GM19468 (cell line): ENCODE measurements at regions not wholly inside any gene's neighbourhood (a gene's known extent, or its start where the extent isn't known, plus 50 kb on each side); places are given as distances from the start of the nearest gene placed in this dataset.
"Not testable (repeated sequence)": the region's sequence is repeated elsewhere in the genome, so short reads cannot be mapped to it uniquely, and the experiment has no call there.

Source experiments
- ATAC-seq: cut with Tn5 transposase; IDR thresholded peaks from one replicate; pipeline ENCODE4 v1.9.1; 2021; ENCODE audit warnings: mild to moderate bottlenecking, moderate library complexity, moderate number of reproducible peaks; ENCODE audit not compliant: unreplicated experiment; ENCODE audit errors: extremely low read depth

DNA sequence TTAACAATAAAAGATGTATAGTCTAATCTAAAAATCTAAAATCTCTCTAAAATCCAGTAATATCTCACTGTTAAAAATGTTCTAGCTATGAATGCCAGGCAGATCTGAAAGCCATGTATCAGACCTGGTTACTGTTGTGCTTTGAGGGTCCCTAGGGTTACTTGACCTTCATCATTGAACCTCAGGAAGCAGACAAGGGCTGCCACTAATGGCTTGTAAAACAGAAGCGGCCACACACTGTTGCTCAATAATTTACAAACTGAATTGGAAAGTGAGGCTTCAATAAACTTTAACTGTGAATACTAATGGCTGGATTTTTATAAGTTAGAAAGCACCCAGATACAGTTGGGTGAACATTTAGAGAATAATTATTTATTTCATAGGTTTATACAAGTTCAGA, 198.0 kb upstream of the RPS23 start:
- ATAC-seq = no peak

DNA sequence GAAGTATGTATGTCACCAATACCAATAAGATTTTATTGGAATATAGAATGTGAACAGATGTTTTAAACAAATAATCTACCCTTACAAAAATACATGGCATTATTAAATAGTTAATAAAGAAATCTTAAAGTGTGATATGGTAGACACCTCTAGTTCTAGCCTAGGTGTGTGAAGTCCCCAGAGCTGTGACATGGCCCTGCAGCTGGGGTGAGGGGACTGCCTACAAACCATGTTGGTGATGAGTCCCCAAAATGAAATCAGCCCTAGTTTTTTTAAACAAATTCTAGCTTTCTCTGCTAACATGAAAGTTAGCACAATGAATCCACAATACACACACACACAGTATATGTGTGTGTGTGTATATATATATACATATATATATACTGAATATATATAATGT, 195.1 kb upstream of the RPS23 start:
- no peak for ATAC-seq

DNA sequence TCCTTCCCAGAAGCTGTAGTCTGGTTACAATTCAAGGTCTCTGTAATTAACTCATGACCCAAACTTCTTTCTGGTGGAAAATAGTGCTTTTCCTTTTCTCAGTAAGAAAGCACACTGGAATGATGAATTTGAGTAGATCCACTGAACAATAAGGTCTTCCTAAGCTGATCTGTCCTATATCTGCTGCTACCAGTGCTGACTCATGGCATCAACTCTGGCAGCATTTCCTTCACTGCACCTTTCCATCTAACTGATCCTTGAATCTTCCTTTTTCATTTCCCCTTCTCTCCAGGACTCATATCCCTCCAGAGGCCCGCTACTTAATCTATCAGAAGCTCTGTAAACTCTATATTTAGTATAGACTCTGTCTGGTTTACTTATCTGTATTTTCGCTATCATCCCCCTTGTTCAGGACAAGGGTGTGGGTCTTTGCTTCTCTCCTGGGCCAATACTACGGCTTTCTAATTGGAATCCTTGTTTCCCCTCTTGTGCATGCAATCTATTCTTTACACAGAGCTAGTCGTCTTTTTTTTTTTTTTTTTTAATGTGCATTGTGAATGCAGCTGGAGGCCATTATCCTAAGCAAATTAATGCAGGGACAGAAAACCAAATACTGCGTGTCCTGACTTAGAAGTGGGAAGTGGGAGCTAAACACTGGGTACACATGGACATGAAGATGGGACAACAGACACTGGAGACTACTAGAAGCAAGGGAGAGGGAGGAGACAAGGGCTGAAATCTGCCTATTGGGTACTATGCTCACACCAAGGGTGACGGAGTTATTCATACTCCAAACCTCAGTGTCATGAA, 192.2 kb upstream of the RPS23 start:
- ATAC-seq = no peak

DNA sequence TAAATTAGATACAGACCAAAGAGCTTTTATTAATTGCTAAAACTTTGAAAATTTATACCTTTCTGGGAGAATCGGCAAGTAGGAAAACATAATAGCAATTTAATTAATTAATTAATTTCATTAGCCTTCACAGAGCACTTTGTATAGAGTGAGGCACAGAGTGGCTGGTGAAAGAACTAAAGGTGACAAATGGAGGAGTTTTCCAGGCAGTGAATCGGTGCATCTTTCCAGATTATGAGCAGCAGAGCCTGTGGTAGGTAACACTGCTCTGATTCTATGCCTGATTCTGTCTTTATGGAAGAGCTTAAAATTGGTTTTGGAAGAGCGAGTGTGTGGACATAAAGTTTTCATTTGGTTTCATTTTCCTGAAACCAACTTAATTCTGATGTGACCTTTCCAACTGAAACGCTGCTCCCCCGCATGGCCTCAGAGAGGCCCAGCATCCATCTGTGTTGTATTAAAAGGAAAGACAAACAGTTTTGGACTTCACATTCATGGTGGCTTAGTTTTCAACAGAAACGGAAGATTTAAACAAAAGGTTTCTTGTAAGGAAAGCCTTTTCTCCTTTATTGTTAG, 188.9 kb upstream of the RPS23 start:
- ATAC-seq = no peak

DNA sequence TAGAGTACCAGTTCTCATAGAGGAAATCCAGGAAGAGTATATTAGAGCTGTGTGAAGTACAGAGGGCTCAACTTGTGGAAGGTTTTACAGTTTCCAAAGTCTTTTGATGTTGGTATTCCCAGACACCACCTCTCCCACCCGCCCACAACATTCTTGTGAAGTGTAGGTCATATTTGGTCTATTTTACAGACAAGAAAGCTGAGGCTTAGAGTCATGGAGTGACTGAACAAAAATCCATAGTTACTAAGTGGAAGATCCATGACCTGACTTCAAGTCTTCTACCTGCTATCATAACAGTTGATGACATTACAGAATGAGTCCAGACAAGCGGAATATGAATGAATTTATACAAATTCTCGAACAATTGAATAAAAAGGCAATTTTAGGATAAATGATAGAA, 187.1 kb upstream of the RPS23 start:
- no peak for ATAC-seq

DNA sequence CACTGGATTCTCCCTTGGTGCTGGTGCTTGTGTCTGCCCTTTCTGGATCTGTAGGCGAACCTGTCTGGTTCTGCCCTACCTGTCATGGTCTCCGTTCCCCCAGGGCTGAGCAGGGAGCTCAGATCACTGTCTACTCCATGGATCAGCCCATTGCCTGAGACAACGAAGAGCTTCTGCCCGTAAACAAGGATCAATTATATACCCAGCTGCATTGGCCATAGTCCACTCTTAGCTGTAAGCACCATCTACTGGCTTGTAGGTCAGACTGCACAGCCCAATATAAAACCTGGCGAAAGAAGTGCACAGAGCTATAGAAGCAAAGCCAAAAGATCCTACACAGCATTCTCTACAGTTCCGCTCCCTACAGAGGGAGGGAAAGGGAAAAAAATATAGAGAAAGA, 181.5 kb upstream of the RPS23 start:
- no peak for ATAC-seq

DNA sequence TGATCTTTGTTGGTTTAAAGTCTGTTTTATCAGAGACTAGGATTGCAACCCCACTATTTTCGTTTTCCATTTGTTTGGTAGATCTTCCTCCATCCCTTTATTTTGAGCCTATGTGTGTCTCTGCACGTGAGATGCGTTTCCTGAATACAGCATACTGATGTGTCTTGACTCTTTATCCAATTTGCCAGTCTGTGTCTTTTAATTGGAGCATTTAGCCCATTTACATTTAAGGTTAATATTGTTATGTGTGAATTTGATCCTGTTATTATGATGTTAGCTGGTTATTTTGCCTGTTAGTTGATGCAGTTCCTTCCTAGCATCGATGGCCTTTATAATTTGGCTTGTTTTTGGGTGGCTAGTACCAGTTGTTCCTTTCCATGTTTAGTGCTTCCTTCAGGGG, 177.2 kb upstream of the RPS23 start:
- ATAC-seq = not testable (repeated sequence)

DNA sequence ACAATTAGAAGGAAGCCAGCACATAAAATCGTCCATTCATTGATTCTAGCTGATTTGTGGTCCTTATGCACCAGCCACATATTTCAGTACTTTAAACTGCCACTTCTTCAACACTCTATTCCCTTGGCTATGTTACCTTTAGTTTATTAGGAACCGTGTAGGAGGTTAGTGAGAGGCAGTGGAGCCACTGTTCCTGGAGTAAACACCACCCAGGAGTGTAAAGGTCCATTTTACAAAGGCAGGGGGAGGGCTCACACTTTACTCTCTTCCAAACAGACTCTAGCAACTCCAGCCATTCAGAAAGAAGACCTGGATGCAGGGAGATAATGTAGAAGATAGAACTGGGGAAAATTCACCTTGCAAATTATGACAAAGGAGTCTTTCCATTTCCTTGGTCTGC, 170.2 kb upstream of the RPS23 start:
- ATAC-seq = no peak

DNA sequence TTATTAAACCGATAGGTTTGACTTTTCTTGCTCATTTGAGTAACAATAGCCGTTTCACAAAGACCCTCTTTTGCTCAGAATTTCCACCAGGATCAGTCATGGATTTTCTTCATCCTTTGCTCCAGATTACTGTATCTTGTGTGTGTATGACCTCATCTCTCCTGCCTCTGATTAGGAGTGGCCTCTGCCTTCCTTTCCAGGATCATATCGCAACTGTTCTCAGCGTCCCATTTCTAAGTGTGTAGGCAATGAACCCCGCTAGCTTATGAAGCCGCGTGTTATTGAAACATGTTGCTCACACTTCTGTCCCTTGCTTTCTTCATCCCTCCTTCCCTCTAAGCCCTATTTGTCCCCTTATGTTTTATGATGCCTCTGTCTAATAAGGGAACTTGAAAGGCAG, 169.8 kb upstream of the RPS23 start:
- ATAC-seq = no peak

DNA sequence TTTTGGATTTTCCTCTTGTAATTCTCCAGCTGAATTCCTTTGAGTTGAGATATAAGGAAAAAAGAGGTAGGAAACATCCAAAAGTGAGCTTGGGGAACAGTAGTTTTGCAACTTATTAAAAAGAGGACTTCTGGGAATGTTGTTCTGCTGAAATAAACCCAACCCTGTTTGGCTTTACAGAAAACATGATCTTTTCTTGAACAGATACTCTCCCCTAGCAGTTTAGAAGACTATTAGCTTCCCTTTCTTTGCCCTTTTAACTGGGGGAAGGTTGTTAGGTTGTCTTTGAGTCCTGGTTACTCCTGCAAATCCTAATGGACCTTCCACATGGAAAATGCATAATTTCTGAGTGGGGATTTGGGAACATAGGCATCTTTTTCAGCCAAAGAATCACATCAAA, 168.7 kb upstream of the RPS23 start:
- no peak for ATAC-seq

DNA sequence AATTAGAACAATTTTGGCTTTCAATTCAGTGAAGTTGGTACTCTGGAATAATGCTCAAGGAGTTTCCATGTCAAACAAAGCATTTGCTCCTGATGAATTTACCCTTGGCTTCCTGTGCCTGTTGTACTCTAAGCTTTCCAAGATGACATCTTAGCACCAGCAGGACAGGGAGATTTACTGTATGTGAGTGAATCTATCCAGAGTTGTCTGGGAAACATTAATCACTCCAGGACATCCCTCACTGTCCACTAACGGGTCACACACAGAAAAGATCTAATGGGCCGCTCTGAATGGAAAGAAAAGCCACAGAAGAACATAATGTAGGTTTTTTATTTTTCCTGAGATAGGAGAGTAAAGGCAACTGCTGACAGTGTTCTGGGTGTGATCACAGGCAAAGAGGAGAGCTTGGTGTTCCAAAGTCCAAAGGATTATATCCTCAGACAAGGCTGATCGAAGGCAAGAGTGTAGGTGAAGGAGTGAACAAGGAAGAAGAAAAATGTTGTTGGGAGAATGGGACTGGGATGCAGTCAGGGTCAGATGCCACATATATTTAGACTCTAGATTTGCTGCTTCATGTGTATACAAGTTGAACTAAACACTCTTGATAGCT, 167.7 kb upstream of the RPS23 start:
- ATAC-seq = no peak

DNA sequence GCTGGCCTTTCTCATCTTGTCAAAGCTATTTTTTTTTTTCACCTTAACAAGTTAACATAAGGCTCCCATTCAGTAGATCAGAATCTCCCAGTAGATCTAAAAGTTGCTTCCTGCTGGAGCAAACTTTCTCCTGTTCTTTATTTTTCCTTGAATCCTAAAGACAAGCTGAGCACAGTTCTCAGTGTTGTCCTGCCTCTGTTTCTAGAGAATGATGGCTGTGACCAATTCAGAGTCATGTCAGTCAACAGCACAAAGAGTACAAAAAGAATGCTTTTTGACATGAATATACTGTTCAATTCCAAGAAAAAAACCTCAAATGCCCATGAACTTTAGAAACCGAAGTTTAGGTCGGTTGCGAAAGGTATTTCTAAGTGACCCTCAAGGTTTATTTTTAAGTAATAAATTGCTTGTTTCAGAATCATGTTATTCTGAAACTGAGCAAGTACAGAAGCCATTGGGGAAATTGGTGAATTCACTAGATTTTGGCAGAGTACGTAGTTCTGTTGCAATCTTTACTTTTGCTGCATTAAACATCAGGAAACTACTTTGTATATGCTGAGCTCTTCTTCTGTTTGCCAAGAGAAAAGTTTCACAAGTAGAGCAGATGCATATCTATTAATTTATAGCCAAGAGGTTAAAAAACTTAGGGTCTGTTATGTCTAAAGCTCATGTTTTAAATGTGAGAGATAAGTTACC, 161.7 kb upstream of the RPS23 start:
- ATAC-seq = no peak

DNA sequence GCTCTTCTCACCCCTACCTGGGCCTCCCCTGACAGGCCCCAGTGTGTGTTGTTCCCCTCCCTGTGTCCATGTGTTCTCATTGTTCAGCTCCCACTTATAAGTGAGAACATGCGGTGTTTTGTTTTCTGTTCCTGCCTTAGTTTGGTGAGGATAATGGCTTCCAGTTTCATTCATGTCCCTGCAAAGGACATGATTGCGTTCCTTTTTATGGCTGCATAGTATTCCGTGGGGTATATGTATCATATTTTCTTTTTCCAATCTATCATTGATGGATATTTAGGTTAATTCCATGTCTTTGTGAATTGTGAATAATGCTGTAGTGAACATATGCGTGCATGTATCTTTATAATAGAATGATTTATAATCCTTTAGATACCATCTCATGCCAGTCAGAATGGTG, 159.4 kb upstream of the RPS23 start:
- ATAC-seq = not testable (repeated sequence)

DNA sequence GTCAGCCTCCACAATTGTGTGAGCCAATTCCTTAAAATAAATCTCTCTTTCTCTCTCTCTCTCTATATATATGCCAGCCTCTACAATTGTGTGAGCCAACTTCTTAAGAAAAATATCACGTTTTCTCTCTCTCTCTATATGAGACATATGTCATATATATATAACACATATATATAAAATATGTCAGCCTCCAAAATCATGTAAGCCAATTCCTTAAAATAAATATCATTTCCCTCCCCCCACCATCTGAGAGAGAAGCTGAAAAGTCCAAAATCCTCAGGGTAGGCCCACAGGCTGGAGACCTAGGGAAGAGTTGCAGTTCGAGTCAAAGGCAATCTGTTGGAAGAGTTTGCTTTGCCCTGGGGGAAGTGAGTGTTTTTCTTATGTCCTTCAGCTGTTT, 158.1 kb upstream of the RPS23 start:
- no peak for ATAC-seq

DNA sequence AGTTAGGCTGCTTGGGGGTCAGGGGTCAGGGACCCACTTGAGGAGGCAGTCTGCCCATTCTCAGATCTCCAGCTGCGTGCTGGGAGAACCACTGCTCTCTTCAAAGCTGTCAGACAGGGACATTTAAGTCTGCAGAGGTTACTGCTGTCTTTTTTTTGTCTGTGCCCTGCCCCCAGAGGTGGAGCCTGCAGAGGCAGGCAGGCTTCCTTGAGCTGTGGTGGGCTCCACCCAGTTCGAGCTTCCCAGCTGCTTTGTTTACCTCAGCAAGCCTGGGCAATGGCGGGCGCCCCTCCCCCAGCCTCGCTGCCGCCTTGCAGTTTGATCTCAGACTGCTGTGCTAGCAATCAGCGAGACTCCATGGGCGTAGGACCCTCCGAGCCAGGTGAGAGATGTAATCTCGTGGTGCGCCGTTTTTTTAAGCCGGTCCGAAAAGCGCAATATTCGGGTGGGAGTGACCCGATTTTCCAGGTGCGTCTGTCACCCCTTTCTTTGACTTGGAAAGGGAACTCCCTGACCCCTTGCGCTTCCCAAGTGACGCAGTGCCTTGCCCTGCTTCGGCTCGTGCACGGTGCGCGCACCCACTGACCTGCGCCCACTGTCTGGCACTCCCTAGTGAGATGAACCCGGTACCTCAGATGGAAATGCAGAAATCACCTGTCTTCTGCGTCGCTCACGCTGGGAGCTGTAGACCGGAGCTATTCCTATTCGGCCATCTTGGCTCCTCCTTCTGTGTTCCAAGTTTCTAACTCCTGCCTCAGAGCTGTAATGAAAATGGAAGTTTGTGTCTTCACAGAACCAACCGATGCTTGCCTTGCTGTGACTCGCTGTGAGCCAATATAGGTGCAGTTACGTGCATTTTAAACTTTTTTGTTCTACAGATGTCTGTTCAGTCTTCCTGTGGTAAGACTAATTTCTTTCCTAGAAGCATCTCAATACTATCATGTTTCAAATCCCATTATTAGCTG, 156.8 kb upstream of the RPS23 start:
- ATAC-seq = not testable (repeated sequence)

DNA sequence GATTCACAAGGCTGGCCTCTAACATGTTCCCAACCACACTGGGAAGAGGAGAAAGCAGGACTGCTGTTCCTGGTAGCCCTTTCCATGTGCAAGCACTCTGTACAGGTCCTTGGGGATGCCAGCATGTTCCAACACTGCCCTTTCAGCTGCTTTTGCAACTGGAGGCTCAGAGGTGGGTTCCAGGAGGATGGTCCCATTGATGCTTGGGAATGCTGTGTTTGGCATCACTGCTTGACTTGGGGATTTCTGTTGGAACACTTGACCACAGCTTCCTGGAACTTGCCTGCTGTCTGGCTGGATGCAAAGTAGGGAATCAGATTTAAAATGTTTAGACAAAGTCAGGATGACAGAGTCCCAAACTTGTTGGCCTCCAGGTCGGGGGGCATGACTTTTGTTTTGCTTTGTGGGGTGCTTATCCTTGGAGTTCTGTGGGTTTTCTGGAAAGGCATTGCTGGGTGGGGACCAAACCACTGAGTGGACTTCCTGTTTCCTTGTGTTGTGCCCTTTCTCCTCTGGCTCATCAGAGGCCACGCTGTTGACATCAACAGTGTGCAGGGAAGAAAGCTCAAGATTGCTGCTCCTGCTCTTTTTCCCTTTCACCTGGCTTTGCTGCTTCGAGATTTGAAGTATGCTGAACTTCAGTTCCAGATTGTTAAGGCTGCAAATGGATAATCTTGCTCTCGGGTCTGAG, 148.5 kb upstream of the RPS23 start:
- ATAC-seq = no peak

DNA sequence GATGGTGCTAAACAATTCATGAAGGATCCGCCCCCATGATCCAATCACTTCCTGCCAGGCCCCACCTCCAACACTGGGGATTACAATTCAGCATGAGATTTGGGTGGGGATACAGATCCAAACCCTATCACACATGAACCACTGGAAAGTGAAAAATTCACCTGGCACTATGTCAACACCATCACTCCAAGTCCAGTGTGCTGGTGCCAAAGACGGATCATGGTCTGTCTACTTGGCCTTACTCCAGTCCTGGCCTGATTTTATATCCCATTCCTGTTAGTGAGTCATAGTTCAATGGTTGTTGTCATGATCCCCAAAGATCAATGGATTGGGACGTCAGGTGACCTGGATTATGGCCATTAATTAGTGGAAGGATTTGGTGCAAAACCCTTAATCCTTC, 147.4 kb upstream of the RPS23 start:
- no peak for ATAC-seq

DNA sequence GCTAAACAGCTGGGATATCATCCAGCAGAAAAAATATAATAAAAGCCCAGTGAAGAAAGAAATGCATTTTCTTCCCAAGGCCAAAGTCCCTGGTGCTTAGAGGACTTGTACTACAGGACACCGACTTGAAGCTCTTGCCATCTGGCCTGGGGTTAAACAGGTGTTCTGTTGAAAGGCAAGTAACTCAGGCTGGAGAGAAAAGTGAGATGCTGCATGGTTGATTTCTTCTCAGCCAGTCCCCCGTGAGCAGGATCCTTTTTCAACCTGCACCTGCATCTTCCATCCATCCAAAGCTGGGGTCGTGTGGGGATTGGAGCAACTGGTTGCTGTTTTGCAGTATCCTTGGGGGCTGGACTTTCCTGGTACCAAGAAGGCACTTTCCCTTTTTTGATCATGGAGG, 146.1 kb upstream of the RPS23 start:
- no peak for ATAC-seq

DNA sequence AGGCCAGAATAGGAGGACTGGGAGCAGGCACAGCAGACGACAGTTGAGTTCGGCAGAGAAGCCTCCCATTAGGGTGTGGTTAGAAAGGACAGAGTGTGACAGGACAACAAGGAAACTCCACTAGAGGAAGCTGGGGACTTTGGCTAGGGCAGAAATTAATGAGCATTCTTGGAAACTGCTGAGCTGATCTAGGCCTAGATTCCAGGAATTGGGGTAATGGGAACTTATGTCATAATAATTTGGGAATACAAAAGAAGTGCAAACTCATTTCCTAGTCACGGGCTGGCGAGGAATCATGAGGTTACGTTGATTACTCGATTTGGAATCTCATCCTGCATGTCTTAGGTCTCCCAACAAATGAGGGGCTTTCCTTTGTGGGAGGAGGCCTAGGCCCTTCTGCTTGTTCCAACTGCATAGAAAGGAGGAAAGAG, 144.6 kb upstream of the RPS23 start:
- ATAC-seq = no peak
